HEK293 (cell line): ENCODE measurements at regions not wholly inside any gene's neighbourhood (a gene's known extent, or its start where the extent isn't known, plus 50 kb on each side); places are given as distances from the start of the nearest gene placed in this dataset.

Experiments
- CTCF ChIA-PET: fragments of 350-600 bp; formaldehyde crosslinking; extraction: SDS; loops from one replicate; lab custom pipeline; 2021; ENCODE audit warnings: antibody characterized with exemption; lab: Yijun Ruan, JAX
- POLR2A ChIA-PET: fragments of 300-600 bp; formaldehyde crosslinking; extraction: SDS; loops from one replicate; lab custom pipeline; 2020; ENCODE audit warnings: antibody characterized with exemption, inconsistent platforms; lab: Yijun Ruan, JAX
- H3K27ac ChIP-seq: fragments of 200-500 bp; sonication (Bioruptor generic); 2 replicates; pipeline ENCODE4 v1.5.1; 2014; ENCODE audit warnings: low read depth, low read length, control low read depth, inconsistent platforms; ENCODE audit errors: extremely low read depth
- H3K36me3 ChIP-seq, 2 experiments: fragments of 200-500 bp in 1 of 2; sonication (Bioruptor generic) in 1 of 2; 1 replicate in 1 of 2; 2 replicates in 1 of 2; pipeline ENCODE4 v1.5.1; 2014 to 2017; ENCODE audit warnings: inconsistent platforms in 2 of 2, low read length in 2 of 2; ENCODE audit not compliant: control insufficient read depth in 2 of 2, insufficient read depth in 1 of 2
- H3K4me1 ChIP-seq: fragments of 200-500 bp; sonication (Bioruptor generic); 2 replicates; pipeline ENCODE4 v1.5.1; 2014; ENCODE audit warnings: mild to moderate bottlenecking, low read length, inconsistent platforms; ENCODE audit not compliant: control insufficient read depth, insufficient read depth
- H3K4me3 ChIP-seq: 2 replicates; pipeline ENCODE4 v1.5.1; 2011; ENCODE audit warnings: low read depth, mild to moderate bottlenecking, control low read depth, low read length, moderate library complexity
- H3K9me3 ChIP-seq: fragments of 200-500 bp; sonication (Bioruptor generic); 2 replicates; pipeline ENCODE4 v1.5.1; 2014; ENCODE audit warnings: low read depth, low read length, inconsistent platforms; ENCODE audit not compliant: control insufficient read depth, insufficient read depth
- BCL11A ChIP-seq: fragments of 450-650 bp; formaldehyde crosslinking; IDR thresholded peaks from 2 replicates; pipeline ENCODE4 v1.5.1; 2016; ENCODE audit warnings: low read depth, missing biosample characterization, missing genetic modification characterization
- EGR2 ChIP-seq: fragments of 450-650 bp; formaldehyde crosslinking; IDR thresholded peaks from 2 replicates; pipeline ENCODE4 v1.5.1; 2016; ENCODE audit warnings: low read depth, missing biosample characterization, missing genetic modification characterization
- MYNN ChIP-seq: fragments of 450-650 bp; formaldehyde crosslinking; IDR thresholded peaks from 2 replicates; pipeline ENCODE4 v1.5.1; 2016; ENCODE audit warnings: missing biosample characterization, missing genetic modification characterization, borderline replicate concordance
- SCRT1 ChIP-seq: fragments of 450-650 bp; formaldehyde crosslinking; IDR thresholded peaks from 2 replicates; pipeline ENCODE4 v1.5.1; 2016; ENCODE audit warnings: missing biosample characterization, missing genetic modification characterization, borderline replicate concordance
- ZBTB1 ChIP-seq: fragments of 450-650 bp; formaldehyde crosslinking; IDR thresholded peaks from 2 replicates; pipeline ENCODE4 v1.5.1; 2016; ENCODE audit warnings: missing biosample characterization, missing genetic modification characterization
- ZBTB20 ChIP-seq: fragments of 450-650 bp; formaldehyde crosslinking; IDR thresholded peaks from 2 replicates; pipeline ENCODE4 v1.5.1; 2016; ENCODE audit warnings: missing biosample characterization, missing genetic modification characterization
- ZBTB8A ChIP-seq: fragments of 450-650 bp; formaldehyde crosslinking; IDR thresholded peaks from 2 replicates; pipeline ENCODE4 v1.5.1; 2016; ENCODE audit warnings: missing biosample characterization, missing genetic modification characterization
- ZNF132 ChIP-seq: fragments of 450-650 bp; formaldehyde crosslinking; IDR thresholded peaks from 2 replicates; pipeline ENCODE4 v1.5.1; 2017; ENCODE audit warnings: missing biosample characterization, missing genetic modification characterization, borderline replicate concordance
- ZNF473 ChIP-seq: fragments of 450-650 bp; formaldehyde crosslinking; IDR thresholded peaks from 2 replicates; pipeline ENCODE4 v1.5.1; 2017; ENCODE audit warnings: missing biosample characterization, missing genetic modification characterization
- ZNF585B ChIP-seq: fragments of 450-650 bp; formaldehyde crosslinking; IDR thresholded peaks from 2 replicates; pipeline ENCODE4 v1.5.1; 2016; ENCODE audit warnings: missing biosample characterization, missing genetic modification characterization
- ZNF660 ChIP-seq: fragments of 450-650 bp; IDR thresholded peaks from 2 replicates; pipeline ENCODE4 v1.5.1; 2018; ENCODE audit warnings: missing biosample characterization, mild to moderate bottlenecking, missing genetic modification characterization
- ZNF677 ChIP-seq: fragments of 450-650 bp; IDR thresholded peaks from 2 replicates; pipeline ENCODE4 v1.5.0; 2018; ENCODE audit warnings: missing biosample characterization, mild to moderate bottlenecking, missing genetic modification characterization, moderate library complexity
- TF ChIP-seq, protein P1 (sequence below): fragments of 450-650 bp; formaldehyde crosslinking; conservative IDR thresholded peaks from 2 replicates; pipeline ENCODE4 v1.5.1; 2016; ENCODE audit warnings: low read depth, missing biosample characterization, missing genetic modification characterization
- TF ChIP-seq, protein P2 (sequence below): fragments of 450-650 bp; formaldehyde crosslinking; optimal IDR thresholded peaks from 2 replicates; pipeline ENCODE3; 2016; ENCODE audit warnings: missing biosample characterization, mild to moderate bottlenecking, missing genetic modification characterization
- TF ChIP-seq, protein P3 (sequence below): fragments of 450-650 bp; formaldehyde crosslinking; IDR thresholded peaks from 2 replicates; pipeline ENCODE4 v1.5.1; 2017; ENCODE audit warnings: missing biosample characterization, missing genetic modification characterization

DNA sequence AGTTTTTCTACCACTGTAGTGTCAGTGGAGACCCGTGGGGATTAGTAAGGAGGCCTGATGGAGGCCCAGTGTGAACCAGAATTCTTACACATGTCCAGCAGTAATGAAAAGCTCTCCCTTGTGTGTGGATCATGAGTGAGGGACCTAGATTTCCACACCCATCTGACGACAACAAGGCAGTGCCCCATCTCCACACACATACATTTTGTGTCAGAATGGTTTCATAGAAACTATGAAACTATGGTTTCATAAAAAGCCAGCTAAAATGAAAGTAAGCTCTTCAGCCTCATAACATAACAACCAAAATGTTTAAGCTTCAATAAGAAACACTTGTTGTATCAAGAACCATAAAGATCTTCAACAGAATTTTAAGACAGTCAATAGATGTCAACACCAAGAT lies 884.5 kb upstream of the ADGRL3 start (continued):
- TF ChIP-seq, protein P1, sequence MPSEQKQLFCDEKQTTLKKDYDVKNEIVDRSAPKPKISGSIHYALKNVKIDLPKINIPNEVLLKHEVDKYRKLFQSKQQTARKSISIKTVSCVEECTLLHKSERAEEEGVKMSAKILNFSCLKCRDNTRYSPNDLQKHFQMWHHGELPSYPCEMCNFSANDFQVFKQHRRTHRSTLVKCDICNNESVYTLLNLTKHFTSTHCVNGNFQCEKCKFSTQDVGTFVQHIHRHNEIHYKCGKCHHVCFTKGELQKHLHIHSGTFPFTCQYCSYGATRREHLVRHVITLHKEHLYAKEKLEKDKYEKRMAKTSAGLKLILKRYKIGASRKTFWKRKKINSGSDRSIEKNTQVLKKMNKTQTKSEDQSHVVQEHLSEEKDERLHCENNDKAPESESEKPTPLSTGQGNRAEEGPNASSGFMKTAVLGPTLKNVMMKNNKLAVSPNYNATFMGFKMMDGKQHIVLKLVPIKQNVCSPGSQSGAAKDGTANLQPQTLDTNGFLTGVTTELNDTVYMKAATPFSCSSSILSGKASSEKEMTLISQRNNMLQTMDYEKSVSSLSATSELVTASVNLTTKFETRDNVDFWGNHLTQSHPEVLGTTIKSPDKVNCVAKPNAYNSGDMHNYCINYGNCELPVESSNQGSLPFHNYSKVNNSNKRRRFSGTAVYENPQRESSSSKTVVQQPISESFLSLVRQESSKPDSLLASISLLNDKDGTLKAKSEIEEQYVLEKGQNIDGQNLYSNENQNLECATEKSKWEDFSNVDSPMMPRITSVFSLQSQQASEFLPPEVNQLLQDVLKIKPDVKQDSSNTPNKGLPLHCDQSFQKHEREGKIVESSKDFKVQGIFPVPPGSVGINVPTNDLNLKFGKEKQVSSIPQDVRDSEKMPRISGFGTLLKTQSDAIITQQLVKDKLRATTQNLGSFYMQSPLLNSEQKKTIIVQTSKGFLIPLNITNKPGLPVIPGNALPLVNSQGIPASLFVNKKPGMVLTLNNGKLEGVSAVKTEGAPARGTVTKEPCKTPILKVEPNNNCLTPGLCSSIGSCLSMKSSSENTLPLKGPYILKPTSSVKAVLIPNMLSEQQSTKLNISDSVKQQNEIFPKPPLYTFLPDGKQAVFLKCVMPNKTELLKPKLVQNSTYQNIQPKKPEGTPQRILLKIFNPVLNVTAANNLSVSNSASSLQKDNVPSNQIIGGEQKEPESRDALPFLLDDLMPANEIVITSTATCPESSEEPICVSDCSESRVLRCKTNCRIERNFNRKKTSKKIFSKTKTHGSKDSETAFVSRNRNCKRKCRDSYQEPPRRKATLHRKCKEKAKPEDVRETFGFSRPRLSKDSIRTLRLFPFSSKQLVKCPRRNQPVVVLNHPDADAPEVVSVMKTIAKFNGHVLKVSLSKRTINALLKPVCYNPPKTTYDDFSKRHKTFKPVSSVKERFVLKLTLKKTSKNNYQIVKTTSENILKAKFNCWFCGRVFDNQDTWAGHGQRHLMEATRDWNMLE (tag by site-specific recombination), result no peak
- TF ChIP-seq ZNF585B (tag by site-specific recombination), result no peak

DNA sequence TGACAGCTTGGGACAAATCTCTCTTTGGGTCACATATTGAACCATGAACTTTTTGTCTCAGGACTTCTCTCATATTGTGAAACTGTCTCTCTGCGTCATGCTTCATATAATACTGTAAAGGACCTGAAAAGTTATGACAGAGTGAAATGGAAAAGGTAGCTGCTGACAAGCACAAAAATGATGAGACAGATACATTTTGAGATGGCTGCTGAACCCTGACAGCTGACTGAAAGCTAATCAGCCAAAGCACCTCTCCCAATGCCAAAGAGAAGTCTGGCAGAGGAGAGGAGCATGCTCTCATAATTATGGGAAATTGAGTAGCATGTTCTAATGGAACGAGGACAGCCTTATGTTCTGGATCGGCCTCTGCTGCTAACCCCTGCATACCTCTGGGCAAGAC lies 873.4 kb upstream of the ADGRL3 start:
- H3K36me3 ChIP-seq, result no peaks in the 10 kb centered on the region
- TF ChIP-seq ZNF677 (tag by site-specific recombination), result no peak
- no peak for TF ChIP-seq ZNF132 (tag by site-specific recombination)
- no peak for TF ChIP-seq ZBTB20
- no peak for TF ChIP-seq ZBTB1
- no peak for TF ChIP-seq ZNF660 (tag by site-specific recombination)
- no peak for TF ChIP-seq ZBTB8A (tag by site-specific recombination)
- TF ChIP-seq, protein P2, sequence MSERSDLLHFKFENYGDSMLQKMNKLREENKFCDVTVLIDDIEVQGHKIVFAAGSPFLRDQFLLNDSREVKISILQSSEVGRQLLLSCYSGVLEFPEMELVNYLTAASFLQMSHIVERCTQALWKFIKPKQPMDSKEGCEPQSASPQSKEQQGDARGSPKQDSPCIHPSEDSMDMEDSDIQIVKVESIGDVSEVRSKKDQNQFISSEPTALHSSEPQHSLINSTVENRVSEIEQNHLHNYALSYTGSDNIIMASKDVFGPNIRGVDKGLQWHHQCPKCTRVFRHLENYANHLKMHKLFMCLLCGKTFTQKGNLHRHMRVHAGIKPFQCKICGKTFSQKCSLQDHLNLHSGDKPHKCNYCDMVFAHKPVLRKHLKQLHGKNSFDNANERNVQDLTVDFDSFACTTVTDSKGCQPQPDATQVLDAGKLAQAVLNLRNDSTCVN (tag by site-specific recombination), result no peak
- TF ChIP-seq BCL11A (tag by site-specific recombination), result no peak
- TF ChIP-seq ZNF473 (tag by site-specific recombination), result no peak
- TF ChIP-seq, protein P3, sequence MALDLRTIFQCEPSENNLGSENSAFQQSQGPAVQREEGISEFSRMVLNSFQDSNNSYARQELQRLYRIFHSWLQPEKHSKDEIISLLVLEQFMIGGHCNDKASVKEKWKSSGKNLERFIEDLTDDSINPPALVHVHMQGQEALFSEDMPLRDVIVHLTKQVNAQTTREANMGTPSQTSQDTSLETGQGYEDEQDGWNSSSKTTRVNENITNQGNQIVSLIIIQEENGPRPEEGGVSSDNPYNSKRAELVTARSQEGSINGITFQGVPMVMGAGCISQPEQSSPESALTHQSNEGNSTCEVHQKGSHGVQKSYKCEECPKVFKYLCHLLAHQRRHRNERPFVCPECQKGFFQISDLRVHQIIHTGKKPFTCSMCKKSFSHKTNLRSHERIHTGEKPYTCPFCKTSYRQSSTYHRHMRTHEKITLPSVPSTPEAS, result no peak
- TF ChIP-seq MYNN (tag by site-specific recombination), result no peak
- no peak for TF ChIP-seq EGR2
- TF ChIP-seq, all 188 proteins: peak for 0
- H3K9me3 ChIP-seq, result no peaks in the 10 kb centered on the region
- no peak overlapping the region for H3K27ac ChIP-seq
- ChIA-PET CTCF (no interaction called here), POLR2A (no interaction called here)
- H3K4me3 ChIP-seq, result no peak overlapping the region
- H3K4me1 ChIP-seq, result no peaks in the 10 kb centered on the region

DNA sequence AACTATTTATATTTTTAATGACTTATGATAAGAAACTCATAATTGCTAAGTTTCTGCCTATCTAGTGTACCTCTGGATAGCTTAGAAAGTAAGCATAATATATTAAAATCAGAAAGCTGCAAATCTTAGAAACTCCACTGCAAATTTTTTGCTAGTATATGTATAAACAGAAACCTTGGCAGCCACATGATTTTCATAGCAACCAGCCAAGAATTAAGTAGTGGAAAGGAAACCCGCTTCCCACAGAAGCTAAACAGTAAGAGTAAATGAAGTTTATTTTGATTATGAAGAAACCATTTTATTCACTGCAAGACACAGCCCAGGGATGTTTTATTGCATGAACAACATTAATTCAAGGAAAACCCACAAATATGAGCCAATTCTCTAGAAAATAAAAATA lies 872.5 kb upstream of the ADGRL3 start:
- H3K4me1 ChIP-seq, result no peaks in the 10 kb centered on the region
- no peak for TF ChIP-seq SCRT1 (tag by site-specific recombination)
- ChIA-PET POLR2A (no interaction called here), CTCF (no interaction called here)
- H3K9me3 ChIP-seq, result no peaks in the 10 kb centered on the region
- H3K27ac ChIP-seq, result no peak overlapping the region
- no peak overlapping the region for H3K4me3 ChIP-seq
- H3K36me3 ChIP-seq, result no peaks in the 10 kb centered on the region
